Activated CD4-positive, alpha-beta T cell treated with anti-CD3 and anti-CD28 coated beads, Interleukin-2, amount 10 ng/mL, durations not matched to agents 24 days and 14 days (primary cell): ENCODE measurements at regions not wholly inside any gene's neighbourhood (a gene's known extent, or its start where the extent isn't known, plus 50 kb on each side); places are given as distances from the start of the nearest gene placed in this dataset.

ENCODE experiments used
- DNase-seq: peaks from one replicate; pipeline ENCODE4 v3.0.0; 2022
- H3K27ac Mint-ChIP-seq: one replicate; pipeline ENCODE4 v1.8.0; 2022; ENCODE audit warnings: mild to moderate bottlenecking, mixed read lengths
- H3K27me3 Mint-ChIP-seq: one replicate; pipeline ENCODE4 v1.8.0; 2022; ENCODE audit warnings: mixed read lengths
- H3K36me3 Mint-ChIP-seq: one replicate; pipeline ENCODE4 v1.8.0; 2022; ENCODE audit warnings: low read depth, mild to moderate bottlenecking, mixed read lengths
- H3K4me1 Mint-ChIP-seq: one replicate; pipeline ENCODE4 v1.8.0; 2021; ENCODE audit warnings: mixed read lengths
- H3K4me3 Mint-ChIP-seq: one replicate; pipeline ENCODE4 v1.8.0; 2022; ENCODE audit warnings: mild to moderate bottlenecking, moderate library complexity, mixed read lengths
- H3K9me3 Mint-ChIP-seq: one replicate; pipeline ENCODE4 v1.8.0; 2021; ENCODE audit warnings: mixed read lengths
- intact Hi-C: fragments of 100-400 bp; cut with micrococcal nuclease; formaldehyde crosslinking; loops from one replicate; pipeline ENCODE4 v1.15.1; 2023

- Mint-ChIP-seq H3K27me3 (no peaks in the 10 kb centered on the region), H3K4me1 (no peaks in the 10 kb centered on the region), H3K9me3 (no peaks in the 10 kb centered on the region), H3K27ac (no peak overlapping the region), H3K36me3 (no peaks in the 10 kb centered on the region), H3K4me3 (no peak overlapping the region)
- DNase-seq, result no peak
- intact Hi-C loops, result no loop called here
Observed at GRCh38 chrX:42472727-42473126, 305.2 kb downstream of the PPP1R2C start.

- no peaks in the 10 kb centered on the region for H3K27me3 Mint-ChIP-seq
- H3K4me1 Mint-ChIP-seq, result no peaks in the 10 kb centered on the region
- no peaks in the 10 kb centered on the region for H3K36me3 Mint-ChIP-seq
- no peak overlapping the region for H3K4me3 Mint-ChIP-seq
- peaks cover 4% of the 10 kb centered on the region for H3K9me3 Mint-ChIP-seq
- intact Hi-C loops, result no loop called here
- no peak overlapping the region for H3K27ac Mint-ChIP-seq
- DNase-seq, result no peak
Observed at GRCh38 chrX:42466332-42467046, 311.5 kb downstream of the PPP1R2C start.

- Mint-ChIP-seq H3K9me3 (peaks cover 4% of the 10 kb centered on the region), H3K4me3 (no peak overlapping the region), H3K4me1 (no peaks in the 10 kb centered on the region), H3K27ac (no peak overlapping the region), H3K27me3 (no peaks in the 10 kb centered on the region), H3K36me3 (no peaks in the 10 kb centered on the region)
- intact Hi-C loops, result no loop called here
- no peak for DNase-seq
Observed at GRCh38 chrX:42465821-42466220, 312.1 kb downstream of the PPP1R2C start.

GRCh38 chrX:42463706-42464490 is 314.1 kb downstream of the PPP1R2C start:
- Mint-ChIP-seq H3K27ac (no peak overlapping the region), H3K36me3 (no peaks in the 10 kb centered on the region), H3K27me3 (no peaks in the 10 kb centered on the region), H3K4me3 (no peak overlapping the region), H3K4me1 (no peaks in the 10 kb centered on the region), H3K9me3 (peaks cover 4% of the 10 kb centered on the region)
- DNase-seq, result no peak
- intact Hi-C loops, result no loop called here

- H3K4me1 Mint-ChIP-seq, result no peaks in the 10 kb centered on the region
- H3K9me3 Mint-ChIP-seq, result peaks cover 4% of the 10 kb centered on the region
- H3K27ac Mint-ChIP-seq, result no peak overlapping the region
- no peak for DNase-seq
- H3K27me3 Mint-ChIP-seq, result no peaks in the 10 kb centered on the region
- intact Hi-C loops, result no loop called here
- no peak overlapping the region for H3K4me3 Mint-ChIP-seq
- no peaks in the 10 kb centered on the region for H3K36me3 Mint-ChIP-seq
Observed at GRCh38 chrX:42462917-42463316, 315.0 kb downstream of the PPP1R2C start.

- Mint-ChIP-seq H3K4me1 (no peaks in the 10 kb centered on the region), H3K27ac (no peak overlapping the region)
Observed at GRCh38 chrX:42460706-42461105, 317.3 kb downstream of the PPP1R2C start.

GRCh38 chrX:42459735-42460134 is 318.2 kb downstream of the PPP1R2C start:
- Mint-ChIP-seq H3K27ac (no peak overlapping the region), H3K36me3 (no peaks in the 10 kb centered on the region), H3K27me3 (no peaks in the 10 kb centered on the region), H3K4me1 (no peaks in the 10 kb centered on the region), H3K4me3 (no peak overlapping the region), H3K9me3 (peaks cover 4% of the 10 kb centered on the region)
- intact Hi-C loops, result no loop called here
- DNase-seq, result no peak

More at GRCh38 chrX:42460706-42461105, 317.3 kb downstream of the PPP1R2C start:
- H3K36me3 Mint-ChIP-seq, result no peaks in the 10 kb centered on the region
- intact Hi-C loops, result no loop called here
- H3K4me3 Mint-ChIP-seq, result no peak overlapping the region
- H3K9me3 Mint-ChIP-seq, result peaks cover 4% of the 10 kb centered on the region
- no peaks in the 10 kb centered on the region for H3K27me3 Mint-ChIP-seq
- no peak for DNase-seq

- no peak for DNase-seq
- H3K36me3 Mint-ChIP-seq, result no peaks in the 10 kb centered on the region
- H3K9me3 Mint-ChIP-seq, result peaks cover 3% of the 10 kb centered on the region
- no peak overlapping the region for H3K27ac Mint-ChIP-seq
- no peaks in the 10 kb centered on the region for H3K27me3 Mint-ChIP-seq
- intact Hi-C loops, result no loop called here
- H3K4me3 Mint-ChIP-seq, result no peak overlapping the region
- no peaks in the 10 kb centered on the region for H3K4me1 Mint-ChIP-seq
Observed at GRCh38 chrX:42456176-42456700, 321.7 kb downstream of the PPP1R2C start.

GRCh38 chrX:42450228-42450627 is 327.7 kb downstream of the PPP1R2C start:
- Mint-ChIP-seq H3K4me1 (no peaks in the 10 kb centered on the region), H3K27me3 (no peaks in the 10 kb centered on the region), H3K36me3 (no peaks in the 10 kb centered on the region), H3K9me3 (peaks cover 3% of the 10 kb centered on the region), H3K4me3 (no peak overlapping the region), H3K27ac (no peak overlapping the region)
- DNase-seq, result no peak
- intact Hi-C loops, result no loop called here

- intact Hi-C loops, result no loop called here
- peaks cover under 1% of the 10 kb centered on the region for H3K4me1 Mint-ChIP-seq
- no peaks in the 10 kb centered on the region for H3K9me3 Mint-ChIP-seq
- H3K4me3 Mint-ChIP-seq, result no peak overlapping the region
- H3K36me3 Mint-ChIP-seq, result no peaks in the 10 kb centered on the region
- no peak overlapping the region for H3K27ac Mint-ChIP-seq
- H3K27me3 Mint-ChIP-seq, result no peaks in the 10 kb centered on the region
- no peak for DNase-seq
Observed at GRCh38 chrX:42443267-42443666, 334.7 kb downstream of the PPP1R2C start.

GRCh38 chrX:42442745-42443144 is 335.2 kb downstream of the PPP1R2C start:
- Mint-ChIP-seq H3K4me1 (peaks cover 2% of the 10 kb centered on the region), H3K27ac (no peak overlapping the region), H3K9me3 (no peaks in the 10 kb centered on the region), H3K36me3 (no peaks in the 10 kb centered on the region), H3K27me3 (no peaks in the 10 kb centered on the region), H3K4me3 (no peak overlapping the region)
- intact Hi-C loops, result no loop called here
- no peak for DNase-seq

- Mint-ChIP-seq H3K36me3 (no peaks in the 10 kb centered on the region), H3K27ac (no peak overlapping the region), H3K4me3 (no peak overlapping the region), H3K4me1 (peaks cover 11% of the 10 kb centered on the region), H3K9me3 (peaks cover 17% of the 10 kb centered on the region), H3K27me3 (no peaks in the 10 kb centered on the region)
- DNase-seq, result no peak
- intact Hi-C loops, result no loop called here
Observed at GRCh38 chrX:42437211-42437610, 340.8 kb downstream of the PPP1R2C start.

GRCh38 chrX:42434458-42435166 is 343.4 kb downstream of the PPP1R2C start:
- Mint-ChIP-seq H3K4me1 (peaks cover 11% of the 10 kb centered on the region), H3K4me3 (no peak overlapping the region), H3K27ac (no peak overlapping the region), H3K9me3 (peaks cover 17% of the 10 kb centered on the region), H3K36me3 (no peaks in the 10 kb centered on the region), H3K27me3 (no peaks in the 10 kb centered on the region)
- intact Hi-C loops, result no loop called here
- no peak for DNase-seq

- intact Hi-C loops, result no loop called here
- Mint-ChIP-seq H3K27me3 (no peaks in the 10 kb centered on the region), H3K36me3 (no peaks in the 10 kb centered on the region), H3K27ac (no peak overlapping the region), H3K4me3 (no peak overlapping the region), H3K9me3 (peaks cover 15% of the 10 kb centered on the region), H3K4me1 (peaks cover 8% of the 10 kb centered on the region)
- DNase-seq, result no peak
Observed at GRCh38 chrX:42432552-42432951, 345.4 kb downstream of the PPP1R2C start.
